Stimulated activated CD4-positive, alpha-beta T cell treated with anti-CD3 and anti-CD28 coated beads, Interleukin-1b, Interleukin-23, amount 100 ng/mL, for 4 hours (primary cell): ENCODE measurements at regions not wholly inside any gene's neighbourhood (a gene's known extent, or its start where the extent isn't known, plus 50 kb on each side); places are given as distances from the start of the nearest gene placed in this dataset.
"Not testable (repeated sequence)": the region's sequence is repeated elsewhere in the genome, so short reads cannot be mapped to it uniquely, and the experiment has no call there.

Source experiments
- DNase-seq, 2 donors: peaks; one replicate each; pipeline ENCODE4 v3.0.0-alpha.2; 2020; ENCODE audit warnings: low read depth in 2 of 2

- DNase-seq, result no peak
These were observed 216.9 kb upstream of the PLPPR1 start for GRCh38 chr9:100811643-100812042.

- no peak for DNase-seq
These were observed 214.7 kb upstream of the PLPPR1 start for GRCh38 chr9:100813871-100814270.

- DNase-seq, result no peak
These were observed 208.5 kb upstream of the PLPPR1 start for GRCh38 chr9:100819980-100820379.

- DNase-seq, result not testable (repeated sequence)
These were observed 195.5 kb upstream of the PLPPR1 start for GRCh38 chr9:100833035-100833434.

GRCh38 chr9:100838857-100839256 is 189.7 kb upstream of the PLPPR1 start:
- no peak for DNase-seq

DNA sequence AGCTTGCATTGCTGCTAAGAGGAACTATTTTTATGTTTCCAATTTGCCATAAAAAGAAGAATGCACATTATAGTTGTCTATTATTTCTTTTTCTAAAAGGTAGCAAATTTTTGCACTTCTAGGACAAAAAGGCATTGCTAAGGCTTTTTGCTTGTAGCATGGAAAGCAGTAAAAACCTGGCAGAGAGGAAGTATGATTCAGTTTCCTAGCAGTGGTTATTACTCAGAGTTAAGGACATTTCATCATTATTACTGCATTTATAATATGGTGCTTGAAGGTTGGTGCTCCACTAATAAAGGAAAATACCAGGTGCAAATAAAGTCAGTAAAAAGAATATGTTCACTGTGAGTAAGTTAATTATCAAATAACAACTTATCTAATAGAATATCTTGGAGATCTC is 179.8 kb upstream of the PLPPR1 start:
- no peak for DNase-seq

DNA sequence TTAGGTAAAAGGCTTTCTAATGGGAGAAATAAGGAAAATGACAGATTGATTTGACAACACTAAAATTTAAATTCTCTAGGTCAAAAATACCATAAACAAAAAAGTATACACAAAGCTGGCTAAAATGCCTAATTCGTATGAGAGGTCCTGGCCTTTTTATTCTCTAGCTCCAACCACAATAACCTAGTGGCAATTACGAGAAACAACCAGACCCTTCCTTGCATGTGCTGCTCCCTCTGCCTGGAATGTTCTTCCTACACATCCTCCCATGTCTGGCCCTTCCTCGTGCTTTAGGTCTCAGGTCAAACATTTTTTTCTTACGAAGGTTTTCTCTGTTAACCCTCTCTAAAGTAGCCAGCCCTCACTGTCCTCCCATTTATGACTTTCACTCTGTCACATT is 176.4 kb upstream of the PLPPR1 start:
- no peak for DNase-seq

DNA sequence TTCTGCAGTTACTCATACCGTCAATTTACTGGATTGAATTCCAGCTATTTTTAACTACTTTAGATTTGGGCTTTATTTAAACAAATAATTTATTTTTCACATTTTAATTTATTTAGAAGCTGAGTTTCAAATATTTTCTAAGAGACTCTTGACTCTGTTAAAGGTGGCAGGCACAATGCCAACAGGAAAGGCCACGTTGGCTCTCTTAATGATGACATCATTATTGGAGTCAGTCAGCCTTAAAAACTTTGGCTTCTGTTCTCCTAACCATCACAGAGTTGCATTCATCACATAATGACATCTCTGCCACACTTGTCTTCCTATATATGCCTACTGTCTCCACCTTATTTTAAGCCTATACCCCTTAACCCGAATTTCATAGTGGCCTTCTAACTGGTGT is 172.3 kb upstream of the PLPPR1 start:
- DNase-seq, result no peak

DNA sequence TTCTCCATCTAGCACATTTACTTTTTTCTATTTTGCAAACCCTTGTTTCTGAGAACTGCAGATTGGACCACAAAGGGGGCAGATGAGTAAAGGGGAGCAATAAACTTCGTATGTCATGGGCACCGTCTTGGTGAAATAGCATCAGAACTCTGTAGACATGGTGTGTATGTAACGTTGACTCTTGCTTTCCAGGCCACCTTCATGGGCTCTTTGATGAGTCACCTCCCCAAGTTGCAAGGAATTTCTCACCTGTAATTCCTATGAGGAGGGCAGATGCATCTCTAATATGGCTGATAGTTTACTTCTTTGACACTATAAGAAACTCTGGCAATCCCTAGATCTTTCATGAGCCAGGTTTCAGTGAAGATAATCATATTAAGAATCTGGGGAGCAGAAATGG is 163.4 kb upstream of the PLPPR1 start:
- DNase-seq, result no peak

DNA sequence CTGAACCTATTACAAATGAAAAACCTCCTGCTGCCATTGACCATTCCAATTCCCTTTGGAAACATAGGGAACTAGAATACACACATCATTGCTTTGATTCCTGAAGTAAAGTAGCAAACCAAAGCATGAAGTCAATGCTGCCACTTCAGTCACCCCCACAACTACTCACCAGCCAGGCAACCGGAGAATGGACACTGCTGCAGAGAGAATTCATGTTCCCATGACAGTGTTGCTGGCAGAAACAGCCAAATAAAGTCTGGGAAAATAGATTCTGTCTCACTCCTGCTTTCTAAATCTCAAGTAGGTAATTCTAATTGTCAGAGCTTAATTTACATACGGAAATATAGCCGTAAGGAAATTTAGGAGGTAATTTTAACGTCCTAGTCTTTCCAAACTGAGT is 162.9 kb upstream of the PLPPR1 start:
- DNase-seq, result no peak

GRCh38 chr9:100869326-100869725 is 159.2 kb upstream of the PLPPR1 start:
- DNase-seq, result no peak

GRCh38 chr9:100879884-100880283 is 148.6 kb upstream of the PLPPR1 start:
- DNase-seq, result no peak

- DNase-seq, result no peak
These were observed 148.2 kb upstream of the PLPPR1 start for GRCh38 chr9:100880284-100880683.

DNA sequence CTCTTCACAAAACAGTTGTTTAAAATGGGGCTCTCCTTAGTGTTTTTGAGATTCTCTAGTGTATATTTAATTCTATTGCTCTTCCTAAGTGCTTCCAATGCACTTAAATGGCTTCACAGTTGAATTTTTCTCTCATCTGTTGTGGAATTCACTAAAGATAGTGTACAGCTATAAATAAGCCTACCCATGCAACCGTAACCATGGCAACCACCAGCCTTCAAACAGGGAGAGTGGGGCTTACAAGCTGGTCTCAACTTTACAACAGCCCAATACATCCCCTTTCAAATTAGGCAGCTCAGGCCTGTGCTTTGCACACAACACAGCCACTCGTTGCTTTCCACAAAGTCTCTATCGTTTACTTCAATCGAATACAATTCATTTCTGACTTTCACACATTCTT is 144.0 kb upstream of the PLPPR1 start:
- no peak for DNase-seq

- DNase-seq, result no peak
These were observed 138.2 kb upstream of the PLPPR1 start for GRCh38 chr9:100890321-100890720.

DNA sequence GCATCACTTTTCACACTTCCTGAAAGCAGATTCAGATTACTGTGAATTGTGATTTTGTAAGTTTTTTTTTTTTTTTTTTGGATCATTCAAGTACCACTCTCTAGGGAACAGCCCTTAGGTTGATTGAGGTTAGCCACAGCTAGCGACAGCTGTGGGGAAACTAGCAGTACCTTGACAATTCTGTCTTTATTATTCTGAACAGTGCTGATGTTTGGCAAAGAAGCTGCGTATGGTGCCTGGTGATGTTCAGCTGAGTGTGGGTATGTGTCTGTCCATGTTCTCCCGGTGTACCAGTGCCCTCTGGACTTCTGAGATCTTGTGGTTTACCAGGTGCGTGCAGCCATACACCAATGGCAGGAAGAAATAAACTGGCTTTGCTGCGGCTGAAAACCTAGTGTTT is 117.3 kb upstream of the PLPPR1 start:
- no peak for DNase-seq

GRCh38 chr9:100913257-100913656 is 115.3 kb upstream of the PLPPR1 start:
- DNase-seq, result no peak

DNA sequence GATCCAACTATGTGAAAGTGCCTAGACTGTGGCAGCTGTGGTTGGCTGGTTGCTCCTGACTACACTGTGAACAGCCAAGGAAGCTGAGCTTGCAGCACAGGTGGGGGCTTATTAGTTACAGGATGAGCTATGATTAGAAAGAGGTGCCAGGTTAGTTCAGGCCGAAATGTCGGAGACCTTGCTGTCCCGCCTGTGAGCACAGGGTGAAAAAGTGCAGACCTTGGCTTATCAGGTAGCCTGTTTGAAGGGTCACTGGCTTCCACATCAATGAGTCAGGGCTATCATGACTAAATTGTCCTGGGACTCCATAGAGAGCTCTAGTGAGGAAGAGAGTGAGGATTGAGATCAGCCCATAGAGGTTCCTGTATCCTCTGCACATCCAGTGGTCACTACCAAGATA is 114.3 kb upstream of the PLPPR1 start:
- no peak for DNase-seq

DNA sequence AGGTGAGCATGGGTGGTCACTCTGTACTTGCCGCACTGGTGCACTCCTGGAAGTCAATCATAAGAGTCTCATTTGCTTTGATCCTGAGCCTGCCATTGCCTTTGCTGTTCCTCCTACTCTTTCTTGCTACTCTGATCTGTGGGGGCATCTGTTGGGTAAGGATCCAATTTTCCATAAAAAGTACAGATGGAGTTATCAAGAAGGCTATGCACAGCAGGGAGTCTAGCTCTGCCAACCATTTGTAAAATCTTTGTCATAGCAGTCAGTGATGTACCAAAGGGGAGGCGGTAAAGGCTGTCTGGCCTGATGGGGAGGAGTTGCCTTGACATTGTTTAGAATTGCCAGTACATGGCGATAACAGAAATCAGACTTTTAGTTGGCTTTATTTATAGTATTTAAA is 109.0 kb upstream of the PLPPR1 start:
- no peak for DNase-seq

DNA sequence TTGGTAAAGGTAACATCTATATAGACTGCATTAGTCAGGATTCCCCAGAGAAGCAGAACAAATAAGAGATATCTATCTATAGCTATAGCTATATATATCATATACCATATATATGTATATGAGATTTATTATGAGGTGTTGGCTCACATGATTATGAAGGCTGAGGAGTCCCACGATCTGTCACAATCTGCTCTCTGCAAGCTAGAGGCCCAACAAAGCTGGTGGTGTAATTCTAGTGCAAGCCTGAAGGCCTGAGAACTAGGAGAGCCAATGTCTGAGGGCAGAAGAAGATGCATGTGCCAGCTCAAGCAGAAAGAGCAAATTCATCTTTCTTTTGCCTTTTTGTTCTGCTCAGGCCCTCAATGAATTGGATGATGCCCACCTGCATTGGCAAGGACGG is 102.2 kb upstream of the PLPPR1 start:
- no peak for DNase-seq

DNA sequence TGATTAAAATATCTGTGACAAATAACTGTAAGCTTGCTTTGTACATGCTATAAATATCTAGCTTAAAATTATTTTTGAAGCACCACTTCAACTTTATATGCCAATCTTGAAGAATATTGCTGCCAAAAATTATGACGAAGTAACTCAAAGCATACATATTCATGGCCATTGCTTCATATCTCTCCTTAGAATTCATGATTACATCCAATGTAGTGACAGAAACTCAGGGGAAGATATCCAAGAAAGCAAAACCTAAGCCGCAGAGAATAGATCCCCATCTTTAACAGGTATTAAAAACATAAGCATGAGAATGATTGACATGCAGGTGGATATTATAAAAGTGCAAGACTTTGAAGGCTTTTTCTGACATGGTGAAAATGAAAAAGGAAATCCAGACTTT is 100.8 kb upstream of the PLPPR1 start:
- DNase-seq, result no peak

DNA sequence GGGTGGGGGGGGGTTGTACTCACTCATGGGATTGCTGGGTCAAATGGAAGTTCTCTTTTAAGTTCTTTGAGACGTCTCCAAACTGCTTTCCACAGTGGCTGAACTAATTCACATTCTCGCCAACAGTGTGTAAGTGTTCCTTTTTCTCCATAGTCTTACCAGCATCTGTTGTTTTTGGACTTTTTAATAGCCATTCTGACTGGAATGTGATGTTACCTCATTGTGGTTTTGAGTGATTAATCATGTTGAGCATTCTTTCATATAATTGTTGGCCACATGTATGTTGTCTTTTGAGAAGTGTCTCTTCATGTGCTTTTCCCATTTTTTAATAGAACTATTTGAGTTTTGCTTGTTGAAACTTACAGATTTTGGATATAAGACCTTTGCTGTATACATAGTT is 94.9 kb upstream of the PLPPR1 start:
- no peak for DNase-seq

GRCh38 chr9:100937382-100937781 is 91.1 kb upstream of the PLPPR1 start:
- no peak for DNase-seq

GRCh38 chr9:100938507-100938906 is 90.0 kb upstream of the PLPPR1 start:
- DNase-seq, result no peak

GRCh38 chr9:100939636-100940035 is 88.9 kb upstream of the PLPPR1 start:
- DNase-seq, result no peak
